GM18507 (cell line): ENCODE measurements at regions not wholly inside any gene's neighbourhood (a gene's known extent, or its start where the extent isn't known, plus 50 kb on each side); places are given as distances from the start of the nearest gene placed in this dataset.

Source experiments
- DNase-seq: peaks from one replicate; pipeline ENCODE4 v3.0.0; 2011; ENCODE audit warnings: low read depth; ENCODE audit not compliant: insufficient read length; ENCODE audit errors: extremely low spot score
- FAIRE-seq: peaks from 2 replicates; lab custom pipeline; 2011; peaks lifted over from hg19 to GRCh38; lab: Jason Lieb, UNC

DNA sequence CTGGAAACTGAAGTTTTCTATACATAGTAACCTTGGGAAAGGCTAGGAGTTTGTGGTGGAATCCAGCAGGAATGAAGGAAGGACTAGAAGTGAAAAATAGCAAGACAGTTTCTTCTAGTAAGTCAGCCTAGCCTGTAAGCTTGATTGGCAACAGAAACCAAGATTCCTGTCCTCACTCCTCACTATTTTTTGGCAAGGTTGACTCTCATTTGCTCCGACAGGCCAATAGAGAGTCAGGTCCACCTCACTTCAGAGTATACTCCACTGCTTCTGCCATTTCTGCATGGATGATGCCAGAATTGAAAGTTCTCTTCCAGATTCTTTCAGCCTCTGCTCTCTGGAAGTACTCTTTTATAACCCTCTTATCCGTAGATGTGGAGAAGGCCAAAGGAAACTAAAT lies 352.4 kb downstream of the ZNF516 start:
- no peak for DNase-seq
- no peak for FAIRE-seq

DNA sequence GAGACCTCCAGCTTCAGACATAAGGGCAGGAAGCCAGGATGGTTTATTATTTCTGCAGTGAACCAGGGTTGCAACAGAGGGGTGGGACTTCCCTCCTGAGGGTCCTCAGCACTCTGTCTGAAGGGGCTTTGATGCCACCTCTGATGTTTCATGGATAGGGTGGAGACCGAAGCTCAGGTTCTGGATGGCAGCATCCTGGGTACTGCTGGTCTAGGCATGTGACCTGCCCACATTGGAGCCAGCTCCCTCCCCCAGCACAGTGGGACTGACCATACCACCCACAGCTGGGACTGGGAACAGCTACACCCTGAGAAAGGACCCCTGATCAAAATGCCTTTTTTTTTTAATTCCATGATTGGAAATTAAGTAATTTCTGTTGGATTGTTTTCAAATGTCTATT lies 355.2 kb downstream of the ZNF516 start:
- no peak for FAIRE-seq
- no peak for DNase-seq

GRCh38 chr18:76137216-76137615 lies 357.8 kb downstream of the ZNF516 start:
- no peak for FAIRE-seq
- DNase-seq = no peak

DNA sequence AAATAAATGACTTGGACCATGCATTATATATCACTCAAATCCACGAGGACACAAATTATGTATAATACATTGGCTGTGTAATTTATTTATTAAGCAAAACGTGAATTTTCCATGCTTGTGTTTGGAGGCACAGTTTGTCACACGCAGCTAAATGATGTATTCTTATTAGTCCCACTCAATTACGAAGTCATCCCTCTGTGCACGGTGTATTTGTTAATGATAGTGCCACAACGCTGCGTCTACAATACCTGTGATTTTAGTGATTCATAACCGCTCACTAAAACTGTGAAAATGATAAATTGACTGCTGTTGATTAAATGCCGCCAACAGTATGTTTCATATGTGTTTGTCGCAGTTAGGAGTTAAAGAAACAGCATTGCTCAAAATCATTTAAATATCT lies 358.3 kb downstream of the ZNF516 start:
- FAIRE-seq = no peak
- DNase-seq = no peak

DNA sequence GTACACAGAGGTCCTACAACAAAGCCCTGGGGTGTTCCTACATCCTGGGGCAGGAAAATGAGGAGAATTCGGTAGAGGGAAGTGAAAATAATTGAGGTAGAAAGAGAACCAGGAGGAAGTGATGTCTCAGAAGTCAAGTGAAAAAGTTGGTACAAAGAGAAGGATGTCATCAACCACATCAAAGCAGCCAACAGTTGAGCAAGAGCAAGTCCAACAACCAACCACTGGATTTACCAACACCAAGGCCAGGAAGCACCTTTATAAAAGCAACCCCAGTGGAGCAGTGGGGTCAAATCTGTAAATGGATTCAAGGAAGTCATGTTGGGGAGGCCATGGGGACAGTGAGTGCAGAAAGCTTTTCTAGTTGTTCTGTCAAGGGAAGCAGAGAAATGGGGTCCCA lies 360.4 kb downstream of the ZNF516 start:
- DNase-seq (no peak), FAIRE-seq (no peak)

DNA sequence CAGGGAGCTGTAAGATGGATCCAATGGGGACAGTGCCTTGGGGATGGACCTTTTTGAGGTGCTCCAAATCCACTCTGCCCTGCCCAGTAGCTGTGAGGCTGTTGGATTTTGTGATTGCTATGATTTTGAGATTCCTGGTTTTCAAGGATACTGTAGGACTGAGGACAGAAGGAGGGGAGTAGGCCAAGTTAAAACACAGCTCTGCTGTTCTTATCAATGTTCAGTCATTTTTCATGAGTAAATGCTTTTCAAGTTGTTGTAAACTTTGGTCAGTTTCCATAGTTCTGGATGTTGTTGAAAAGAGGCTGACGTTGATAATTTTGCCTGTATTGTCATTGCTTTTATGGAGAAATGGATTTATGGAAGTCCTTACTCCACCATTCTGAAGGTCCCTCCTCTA lies 361.2 kb downstream of the ZNF516 start:
- FAIRE-seq (no peak), DNase-seq (no peak)

- DNase-seq (no peak), FAIRE-seq (no peak)
These were observed 363.3 kb downstream of the ZNF516 start for GRCh38 chr18:76131738-76132137.

DNA sequence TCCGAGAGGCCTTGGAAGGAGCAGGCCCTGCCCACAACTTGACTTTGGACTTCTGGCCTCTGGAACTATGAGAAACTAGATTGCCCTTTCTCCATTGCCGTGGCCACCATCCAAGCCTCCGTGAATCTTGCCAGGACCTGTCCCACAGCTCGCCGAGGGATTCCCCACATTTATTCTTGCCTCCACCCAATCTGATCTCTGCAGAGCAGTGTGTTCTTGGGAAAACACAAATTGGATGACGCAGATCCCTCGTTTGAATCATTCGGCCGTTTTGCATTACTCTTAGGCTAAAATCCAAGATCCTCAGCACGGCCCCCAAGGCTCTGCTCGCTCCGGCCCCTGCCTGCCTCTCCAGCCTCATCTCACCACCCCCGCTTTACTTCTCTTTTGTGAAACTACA lies 364.2 kb downstream of the ZNF516 start:
- no peak for FAIRE-seq
- no peak for DNase-seq

- no peak for FAIRE-seq
These were observed 368.7 kb downstream of the ZNF516 start for GRCh38 chr18:76126327-76126726.

DNA sequence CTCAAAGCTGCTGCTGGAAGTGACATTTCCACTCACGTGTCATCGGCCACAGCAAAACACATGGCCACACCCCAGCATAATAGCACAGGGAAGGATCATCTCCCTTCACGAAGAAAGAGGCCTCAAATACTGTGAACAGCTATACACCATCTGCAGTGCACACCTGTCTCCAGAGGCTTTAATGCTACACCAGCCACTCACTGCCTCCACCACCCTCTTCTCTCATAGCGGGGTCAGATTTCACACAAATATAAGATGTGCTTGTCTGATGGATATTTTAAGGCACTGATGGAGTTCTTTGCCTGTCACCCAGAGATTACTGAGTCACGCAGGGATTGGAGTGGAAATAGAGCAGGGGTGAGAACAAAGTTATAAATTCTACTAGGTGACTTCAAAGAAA lies 374.0 kb downstream of the ZNF516 start:
- FAIRE-seq (no peak), DNase-seq (no peak)

More at GRCh38 chr18:76126327-76126726, 368.7 kb downstream of the ZNF516 start:
- DNase-seq = no peak

DNA sequence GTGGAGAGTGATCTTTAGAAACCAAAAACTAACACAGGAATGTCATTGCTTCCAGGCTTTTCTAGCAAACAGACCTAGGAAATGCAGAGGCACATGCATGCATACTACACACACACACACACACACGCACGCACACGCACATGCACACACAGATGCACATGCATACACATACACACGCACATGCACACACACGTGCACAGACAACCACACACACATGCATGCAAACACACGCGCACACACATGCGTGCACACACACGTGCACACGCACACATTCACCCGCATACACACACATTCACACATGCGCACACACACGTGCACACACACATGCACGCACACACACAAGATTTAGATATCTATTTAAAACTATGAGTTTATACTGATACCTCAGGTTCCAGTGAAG lies 379.5 kb downstream of the ZNF516 start:
- no peak for FAIRE-seq
- no peak for DNase-seq

DNA sequence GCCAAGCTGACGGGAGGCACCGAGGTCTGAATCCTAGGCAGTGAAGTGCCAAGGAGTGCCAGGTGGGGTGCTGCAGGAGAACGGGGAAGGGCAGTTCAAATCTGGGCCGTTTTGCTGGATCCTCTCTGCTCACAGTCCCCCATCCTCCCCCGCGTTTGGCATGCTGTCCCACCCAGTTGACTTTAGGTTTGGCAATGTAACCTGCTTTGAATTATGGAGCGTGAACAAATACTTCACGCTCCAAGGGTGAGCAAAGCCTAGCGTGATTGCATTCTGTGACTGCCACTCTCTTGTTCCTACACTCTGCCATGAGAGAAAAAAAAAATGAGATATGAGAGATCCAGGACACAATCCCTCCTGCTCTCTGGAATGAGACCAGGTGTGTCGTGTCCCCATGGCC lies 381.9 kb downstream of the ZNF516 start:
- FAIRE-seq (no peak), DNase-seq (no peak)

- DNase-seq (no peak), FAIRE-seq (no peak)
These were observed 392.4 kb downstream of the ZNF516 start for GRCh38 chr18:76102626-76103025.

- FAIRE-seq = no peak
- no peak for DNase-seq
These were observed 392.9 kb downstream of the ZNF516 start for GRCh38 chr18:76102156-76102555.

DNA sequence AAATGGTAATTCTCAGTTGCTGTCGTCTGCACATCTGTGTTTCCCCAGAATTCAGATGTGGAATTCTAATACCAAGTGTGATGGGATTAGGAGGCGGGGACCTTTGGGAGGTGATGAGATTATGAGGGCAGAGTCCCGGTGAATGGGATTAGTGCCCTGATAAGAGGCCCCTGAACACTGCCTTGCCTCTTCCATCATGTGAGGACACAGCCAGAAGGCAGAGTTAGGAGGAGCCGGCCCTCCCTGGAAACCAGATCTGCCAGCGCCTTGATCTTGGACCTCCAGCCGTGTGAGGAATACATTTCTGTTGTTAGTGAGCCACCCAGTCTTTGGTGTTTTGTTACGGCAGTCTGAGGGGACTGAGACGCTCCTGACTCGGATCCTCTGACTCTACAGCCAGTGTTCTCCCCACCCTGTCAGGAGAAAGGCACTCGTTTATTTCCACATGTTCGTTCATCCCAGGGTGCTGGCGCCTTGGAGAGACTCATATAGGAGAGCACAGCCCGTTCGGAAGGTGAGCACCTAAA lies 395.0 kb downstream of the ZNF516 start:
- no peak for FAIRE-seq

DNA sequence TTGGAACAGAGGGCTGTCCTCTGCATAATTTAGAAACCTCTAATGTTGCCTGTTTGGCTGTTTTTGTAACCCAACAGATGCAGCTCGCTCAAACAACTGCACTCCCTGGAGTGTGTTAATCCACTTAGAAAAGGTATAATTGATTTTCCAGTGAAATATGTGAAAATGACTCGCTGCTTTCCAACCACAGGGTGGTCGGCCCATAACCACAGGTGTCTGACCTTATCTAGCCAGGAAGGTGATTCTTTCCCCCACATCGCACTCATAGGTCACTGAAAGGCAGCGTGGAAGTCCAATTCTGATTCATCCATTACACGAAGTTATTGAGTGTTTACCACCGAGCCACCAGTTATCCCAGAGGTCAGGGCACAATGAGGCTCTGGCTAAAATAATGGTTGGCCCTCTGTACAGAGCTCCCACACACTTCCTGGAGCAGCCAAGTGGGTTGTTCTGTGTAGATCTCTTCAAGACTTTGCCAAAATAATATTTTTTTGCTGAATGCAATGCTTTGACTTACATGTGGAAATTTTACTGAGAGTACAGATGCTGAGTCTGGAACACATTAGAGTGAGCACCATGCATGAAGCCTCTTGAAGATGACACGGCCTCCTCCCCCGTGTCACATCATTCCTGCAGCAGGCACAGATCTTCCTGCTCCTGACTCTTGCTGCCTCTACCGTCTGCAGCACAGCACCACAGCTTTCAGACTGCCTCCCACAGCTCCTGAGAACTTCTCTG lies 396.2 kb downstream of the ZNF516 start:
- FAIRE-seq = no peak

More for the DNA sequence above, 395.0 kb downstream of the ZNF516 start:
- no peak for DNase-seq

DNA sequence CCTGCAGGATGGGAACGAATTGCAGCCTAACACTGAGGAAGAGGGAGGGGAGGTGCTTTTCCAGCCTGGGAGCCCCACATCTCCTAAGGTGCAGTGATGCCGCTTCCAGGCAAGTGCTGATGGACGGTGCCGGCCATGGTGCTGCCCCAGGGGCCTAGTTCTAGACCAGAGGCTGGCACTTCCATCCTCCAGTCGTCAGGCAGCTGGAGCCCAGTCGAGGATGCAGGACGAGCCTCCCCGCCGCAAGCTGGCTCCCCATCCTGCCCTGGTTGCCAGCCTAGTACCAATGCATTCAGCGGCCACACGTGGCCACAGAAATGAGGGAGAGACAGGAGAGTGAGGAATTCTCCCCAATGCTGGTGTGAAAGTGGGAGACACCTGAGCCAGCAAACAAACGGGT lies 413.5 kb downstream of the ZNF516 start:
- FAIRE-seq (no peak), DNase-seq (no peak)

More for the DNA sequence above, 396.2 kb downstream of the ZNF516 start:
- DNase-seq = no peak

DNA sequence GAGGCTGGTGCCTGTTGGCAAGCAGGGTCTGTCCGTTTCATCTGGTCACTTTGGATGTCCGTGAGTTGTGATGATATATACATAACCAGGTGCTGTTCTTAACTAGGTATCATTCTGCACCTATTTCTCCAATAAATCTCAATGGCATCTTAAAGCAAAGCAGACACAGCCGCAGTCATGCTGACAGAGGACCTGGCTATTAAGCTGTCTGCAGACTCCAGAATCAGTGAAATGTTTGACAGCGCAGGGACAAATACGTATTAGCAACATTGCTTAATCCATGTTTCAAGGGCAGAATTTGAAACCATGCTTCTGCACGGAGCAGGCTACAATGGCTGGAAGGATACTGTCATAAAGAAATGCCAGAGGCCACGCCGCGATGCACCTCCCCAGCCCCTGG lies 414.6 kb downstream of the ZNF516 start:
- DNase-seq (no peak), FAIRE-seq (no peak)

DNA sequence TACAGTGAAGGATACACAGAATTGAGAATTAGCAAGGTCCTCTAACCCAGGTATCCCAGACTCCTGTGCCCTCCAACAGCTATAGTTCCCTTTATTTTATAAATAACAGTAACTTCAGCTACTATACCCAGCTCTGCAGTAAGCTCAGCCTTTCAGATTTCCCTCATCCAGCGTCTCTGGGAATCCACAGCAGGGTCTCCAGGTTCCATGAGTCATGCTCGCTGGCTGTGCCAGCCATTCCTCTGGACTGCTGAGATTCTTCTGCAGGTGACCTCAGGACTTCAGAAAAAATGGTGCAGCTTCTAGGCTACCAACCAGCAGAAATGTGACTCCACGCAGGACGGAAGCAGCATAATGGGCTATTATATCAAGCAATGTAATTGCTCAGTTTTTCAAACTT lies 419.3 kb downstream of the ZNF516 start:
- FAIRE-seq (no peak), DNase-seq (no peak)

DNA sequence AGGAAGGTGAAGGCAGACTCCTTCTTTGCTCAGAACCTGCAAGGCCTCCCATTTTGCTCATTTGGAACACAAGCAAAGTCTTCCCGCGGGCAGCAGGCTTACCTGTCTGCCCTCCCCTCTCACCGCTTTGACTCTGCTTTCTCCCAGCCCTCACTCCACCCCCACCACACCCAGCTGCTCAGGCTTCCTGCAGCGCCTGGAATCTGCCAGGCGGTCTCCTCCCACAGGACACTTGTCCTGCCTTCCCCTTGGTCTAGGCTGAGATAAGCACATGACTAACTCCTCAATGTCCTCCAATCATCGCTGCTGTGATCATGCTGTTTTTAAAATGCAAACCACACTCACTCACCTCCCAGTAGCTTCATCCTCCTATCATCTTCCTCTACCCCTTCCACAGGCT lies 430.0 kb downstream of the ZNF516 start:
- FAIRE-seq (no peak), DNase-seq (no peak)

DNA sequence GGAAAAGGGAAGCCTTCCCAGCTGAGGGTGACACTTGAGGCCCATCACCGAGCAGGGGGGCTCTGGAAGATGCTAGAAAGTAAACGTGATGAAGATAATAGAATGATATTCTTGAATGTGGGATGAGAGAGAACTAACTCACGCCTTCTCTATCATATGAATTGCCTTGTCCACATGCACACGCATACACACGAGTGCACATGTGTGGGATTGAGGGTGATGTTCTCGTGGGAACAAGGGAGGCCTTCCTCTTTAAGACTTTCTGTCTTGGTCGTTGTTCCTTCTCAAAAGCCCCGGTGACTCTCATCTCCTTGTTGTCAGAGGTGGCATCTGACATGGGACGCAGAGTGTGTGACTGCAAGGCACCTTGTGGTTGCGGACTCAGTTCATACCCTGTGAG lies 436.9 kb downstream of the ZNF516 start:
- DNase-seq (no peak), FAIRE-seq (no peak)

DNA sequence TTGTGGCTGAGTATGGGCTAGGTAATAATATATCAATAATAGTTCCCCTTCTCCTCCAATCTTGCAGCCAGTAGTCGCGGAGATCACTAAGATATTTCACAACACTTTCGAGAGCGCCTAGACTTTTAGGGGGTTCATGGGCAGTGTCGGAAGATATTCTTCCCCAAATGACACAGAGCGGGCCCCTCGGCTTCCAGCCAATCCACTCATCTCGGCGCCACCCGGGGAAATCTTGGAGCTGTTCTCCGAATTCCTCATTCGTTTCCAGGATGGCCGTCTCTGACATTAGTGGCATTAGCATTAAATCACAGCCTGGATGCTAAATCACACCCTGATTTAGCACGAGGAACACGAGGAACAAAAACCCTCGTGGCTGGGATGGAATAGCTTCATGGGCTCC lies 437.7 kb downstream of the ZNF516 start:
- FAIRE-seq (no peak), DNase-seq (no peak)
